HG02840 (cell line): ENCODE measurements at regions not wholly inside any gene's neighbourhood (a gene's known extent, or its start where the extent isn't known, plus 50 kb on each side); places are given as distances from the start of the nearest gene placed in this dataset.

Source experiments
- ATAC-seq: cut with Tn5 transposase; IDR thresholded peaks from one replicate; pipeline ENCODE4 v1.9.1; 2021; ENCODE audit warnings: mild to moderate bottlenecking, moderate library complexity, moderate number of reproducible peaks; ENCODE audit not compliant: unreplicated experiment, low FRiP score

- no peak for ATAC-seq
Observed at GRCh38 chr16:76222087-76222486, 55.1 kb upstream of the CNTNAP4 start.

- ATAC-seq: no peak
Observed at GRCh38 chr16:76222853-76223252, 54.3 kb upstream of the CNTNAP4 start.

- ATAC-seq: no peak
Observed at GRCh38 chr16:76226011-76226410, 51.2 kb upstream of the CNTNAP4 start.

GRCh38 chr16:76226481-76226880 is 50.7 kb upstream of the CNTNAP4 start:
- no peak for ATAC-seq
